ENCODE measurements at regions not wholly inside any gene's neighbourhood (a gene's known extent, or its start where the extent isn't known, plus 50 kb on each side); places are given as distances from the start of the nearest gene placed in this dataset.

DNA sequence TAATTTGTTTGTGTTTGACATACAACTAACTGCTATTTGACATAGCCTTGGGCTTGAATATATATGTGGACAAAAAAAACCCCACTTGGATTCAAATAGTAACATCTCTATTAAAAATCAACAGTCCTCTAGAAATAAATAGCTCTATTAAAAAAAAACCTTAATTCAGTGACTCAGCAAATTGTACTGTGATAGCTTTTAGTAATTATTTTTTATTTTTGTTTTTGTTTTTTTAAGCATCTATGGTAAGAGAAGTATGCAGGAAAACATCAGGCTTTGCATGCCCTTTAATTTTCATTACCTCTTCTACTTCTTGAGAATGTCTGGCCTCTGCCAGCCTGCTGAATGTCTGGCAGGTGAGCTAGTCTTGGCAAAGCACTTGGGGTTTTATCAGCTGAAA lies 300.7 kb downstream of the NPR3 start:
- TF ChIP-seq, protein P1, sequence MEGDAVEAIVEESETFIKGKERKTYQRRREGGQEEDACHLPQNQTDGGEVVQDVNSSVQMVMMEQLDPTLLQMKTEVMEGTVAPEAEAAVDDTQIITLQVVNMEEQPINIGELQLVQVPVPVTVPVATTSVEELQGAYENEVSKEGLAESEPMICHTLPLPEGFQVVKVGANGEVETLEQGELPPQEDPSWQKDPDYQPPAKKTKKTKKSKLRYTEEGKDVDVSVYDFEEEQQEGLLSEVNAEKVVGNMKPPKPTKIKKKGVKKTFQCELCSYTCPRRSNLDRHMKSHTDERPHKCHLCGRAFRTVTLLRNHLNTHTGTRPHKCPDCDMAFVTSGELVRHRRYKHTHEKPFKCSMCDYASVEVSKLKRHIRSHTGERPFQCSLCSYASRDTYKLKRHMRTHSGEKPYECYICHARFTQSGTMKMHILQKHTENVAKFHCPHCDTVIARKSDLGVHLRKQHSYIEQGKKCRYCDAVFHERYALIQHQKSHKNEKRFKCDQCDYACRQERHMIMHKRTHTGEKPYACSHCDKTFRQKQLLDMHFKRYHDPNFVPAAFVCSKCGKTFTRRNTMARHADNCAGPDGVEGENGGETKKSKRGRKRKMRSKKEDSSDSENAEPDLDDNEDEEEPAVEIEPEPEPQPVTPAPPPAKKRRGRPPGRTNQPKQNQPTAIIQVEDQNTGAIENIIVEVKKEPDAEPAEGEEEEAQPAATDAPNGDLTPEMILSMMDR (IDR thresholded peaks at IDR 0.05) = no peak
- no peak for TF ChIP-seq POLR2A (IDR thresholded peaks at IDR 0.05)

Data from uterus (tissue), 2 donors.